Lower leg skin (tissue), 4 donors: ENCODE measurements at regions not wholly inside any gene's neighbourhood (a gene's known extent, or its start where the extent isn't known, plus 50 kb on each side); places are given as distances from the start of the nearest gene placed in this dataset.

Source experiments
- DNase-seq, 2 donors: peaks; one replicate each; pipeline ENCODE4 v3.0.0-alpha.2; 2019; ENCODE audit warnings: low spot score in 2 of 2
- H3K4me3 ChIP-seq: fragments of 200-600 bp; sonication (generic); 2 replicates; pipeline ENCODE4 v1.5.1; 2017; ENCODE audit warnings: mild to moderate bottlenecking, low read depth; ENCODE audit not compliant: poor library complexity, severe bottlenecking
- CTCF ChIP-seq, 3 donors: fragments of 450-650 bp; IDR thresholded peaks; one replicate each; pipeline ENCODE4 v1.5.1; 2016; ENCODE audit warnings: antibody characterized with exemption in 3 of 3, mild to moderate bottlenecking in 3 of 3, moderate library complexity in 2 of 3
- POLR2A ChIP-seq, 2 donors: fragments of 450-650 bp; IDR thresholded peaks; one replicate each; pipeline ENCODE4 v1.6.1; 2016 to 2017; ENCODE audit warnings: antibody characterized with exemption in 2 of 2, mild to moderate bottlenecking in 1 of 2, moderate library complexity in 1 of 2
- WGBS, 2 donors: methylation state at CpG; one replicate each; pipeline ENCODE4 v1.1.5; 2018; 5-methylcytosine and 5-hydroxymethylcytosine counted together
- intact Hi-C: fragments of 100-400 bp; cut with DNase I; formaldehyde crosslinking; loops from one replicate; pipeline ENCODE4 v1.15.0; 2023; ENCODE audit warnings: low total_unique reads

- 93% methylated on average over 1 of the region's 1 CpG for WGBS, 2 donors
- intact Hi-C loops = no loop called here
- H3K4me3 ChIP-seq = no peak overlapping the region
- TF ChIP-seq CTCF (IDR thresholded peaks at IDR 0.05) = no peak
- TF ChIP-seq POLR2A (IDR thresholded peaks at IDR 0.05) = no peak
- DNase-seq = no peak
Observed at GRCh38 chr15:53367740-53368139, 391.7 kb downstream of the WDR72 start.

GRCh38 chr15:53360881-53361280 lies 398.6 kb downstream of the WDR72 start:
- no peak for DNase-seq
- TF ChIP-seq POLR2A (IDR thresholded peaks at IDR 0.05) (no peak), CTCF (IDR thresholded peaks at IDR 0.05) (no peak)
- intact Hi-C loops = no loop called here
- H3K4me3 ChIP-seq = no peak overlapping the region
- WGBS, 2 donors = 56 to 65% methylated on average over 4 of the region's 4 CpGs

GRCh38 chr15:53359038-53359437 lies 400.4 kb downstream of the WDR72 start:
- no peak for DNase-seq
- H3K4me3 ChIP-seq = no peak overlapping the region
- intact Hi-C loops = no loop called here
- TF ChIP-seq CTCF (IDR thresholded peaks at IDR 0.05) (no peak), POLR2A (IDR thresholded peaks at IDR 0.05) (no peak)
- WGBS, 2 donors = 69 to 76% methylated on average over 2 of the region's 2 CpGs

GRCh38 chr15:53354874-53355273 lies 404.6 kb downstream of the WDR72 start:
- no peak for DNase-seq
- TF ChIP-seq CTCF (IDR thresholded peaks at IDR 0.05) (no peak), POLR2A (IDR thresholded peaks at IDR 0.05) (no peak)
- no peak overlapping the region for H3K4me3 ChIP-seq
- intact Hi-C loops = no loop called here

GRCh38 chr15:53351373-53351772 lies 408.1 kb downstream of the WDR72 start:
- H3K4me3 ChIP-seq = no peak overlapping the region
- intact Hi-C loops = no loop called here
- no peak for DNase-seq
- WGBS, 2 donors = 66 to 68% methylated on average over 3 of the region's 3 CpGs
- no peak for TF ChIP-seq CTCF (IDR thresholded peaks at IDR 0.05)
- TF ChIP-seq POLR2A (IDR thresholded peaks at IDR 0.05) = no peak

- TF ChIP-seq POLR2A (IDR thresholded peaks at IDR 0.05) (no peak), CTCF (IDR thresholded peaks at IDR 0.05) (no peak)
- WGBS, 2 donors = 57 to 67% methylated on average over 3 of the region's 3 CpGs
- intact Hi-C loops = no loop called here
- H3K4me3 ChIP-seq = no peak overlapping the region
- DNase-seq = no peak
Observed at GRCh38 chr15:53346583-53346982, 412.9 kb downstream of the WDR72 start.
